GM23338 (cell line): ENCODE measurements at regions not wholly inside any gene's neighbourhood (a gene's known extent, or its start where the extent isn't known, plus 50 kb on each side); places are given as distances from the start of the nearest gene placed in this dataset.
"Not testable (repeated sequence)": the region's sequence is repeated elsewhere in the genome, so short reads cannot be mapped to it uniquely, and the experiment has no call there.

ENCODE experiments used
- CREB1 ChIP-seq: fragments of 250-450 bp; sonication (Bioruptor Pico); IDR thresholded peaks from 2 replicates; pipeline ENCODE4 v1.5.0; 2020; ENCODE audit warnings: low read depth, mild to moderate bottlenecking, moderate library complexity
- EZH2 ChIP-seq: fragments of 200-600 bp; sonication (generic); IDR thresholded peaks from one replicate; pipeline ENCODE4 v1.8.0; 2017; ENCODE audit warnings: antibody characterized with exemption, mild to moderate bottlenecking, low read depth; ENCODE audit not compliant: unreplicated experiment
- EZH2phosphoT487 ChIP-seq: fragments of 200-600 bp; sonication (generic); IDR thresholded peaks from one replicate; pipeline ENCODE4 v1.8.1; 2018; ENCODE audit warnings: antibody characterized with exemption; ENCODE audit not compliant: unreplicated experiment
- JUNB ChIP-seq: IDR thresholded peaks from one replicate; pipeline ENCODE4 v1.6.1; 2016; ENCODE audit warnings: antibody characterized with exemption; ENCODE audit not compliant: unreplicated experiment
- NANOG ChIP-seq: IDR thresholded peaks from 2 replicates; pipeline ENCODE4 v1.6.1; 2016; ENCODE audit warnings: antibody characterized with exemption, borderline replicate concordance
- POLR2AphosphoS5 ChIP-seq: IDR thresholded peaks from 2 replicates; pipeline ENCODE4 v1.6.1; 2016; ENCODE audit warnings: antibody characterized with exemption, low read depth
- STAT1 ChIP-seq: IDR thresholded peaks from one replicate; pipeline ENCODE4 v1.6.1; 2016; ENCODE audit warnings: antibody characterized with exemption; ENCODE audit not compliant: unreplicated experiment
- ZNF114 ChIP-seq: fragments of 250-450 bp; sonication (Bioruptor Pico); IDR thresholded peaks from 2 replicates; pipeline ENCODE4 v1.5.0; 2020; ENCODE audit warnings: mild to moderate bottlenecking, moderate library complexity
- ZNF331 ChIP-seq: fragments of 250-450 bp; sonication (Bioruptor Pico); IDR thresholded peaks from 2 replicates; pipeline ENCODE4 v1.5.0; 2020; ENCODE audit warnings: low read depth, mild to moderate bottlenecking, moderate library complexity
- TF ChIP-seq, protein P1 (sequence below), 2 experiments: fragments of 200-600 bp in 1 of 2; sonication (generic) in 1 of 2; conservative IDR thresholded peaks; 2 replicates each; pipeline versions ENCODE4 v1.5.1 to v1.6.1; 2016 to 2017; ENCODE audit warnings: antibody characterized with exemption in 2 of 2, low read depth in 2 of 2, mild to moderate bottlenecking in 2 of 2, moderate library complexity in 1 of 2
- TF ChIP-seq, protein P2 (sequence below): IDR thresholded peaks from 2 replicates; pipeline ENCODE4 v1.6.1; 2016; ENCODE audit warnings: antibody characterized with exemption
- TF ChIP-seq, protein P3 (sequence below): IDR thresholded peaks from one replicate; pipeline ENCODE4 v1.6.1; 2018; ENCODE audit warnings: antibody characterized with exemption; ENCODE audit not compliant: unreplicated experiment
- TF ChIP-seq, protein P4 (sequence below): fragments of 250-450 bp; sonication (Bioruptor Pico); IDR thresholded peaks from 2 replicates; pipeline ENCODE4 v1.5.0; 2020; ENCODE audit warnings: mild to moderate bottlenecking, moderate library complexity

DNA sequence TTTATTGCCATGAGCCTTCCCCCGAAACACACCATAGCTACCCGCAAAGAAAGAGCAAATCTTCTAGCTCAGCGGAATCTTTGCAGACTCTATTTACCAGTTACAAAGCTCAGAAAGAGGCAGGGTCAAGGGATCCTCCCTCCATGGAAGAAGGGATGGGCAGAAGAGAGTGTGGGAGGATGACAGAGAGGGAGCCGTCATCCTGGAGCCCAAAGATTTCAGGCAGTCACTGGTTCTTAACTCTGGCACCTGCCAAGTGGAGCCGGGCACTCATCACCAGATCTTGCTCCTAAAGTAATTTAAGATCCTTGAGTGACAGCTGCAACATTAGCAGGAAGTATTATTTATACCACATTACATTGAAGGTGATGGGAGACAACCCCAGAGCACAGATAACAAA lies 137.9 kb upstream of the NBPF9 start:
- not testable (repeated sequence) for TF ChIP-seq EZH2; POLR2AphosphoS5; ZNF331; JUNB; CREB1 (CRISPR knock-in tag); EZH2phosphoT487; NANOG; STAT1; ZNF114 (CRISPR knock-in tag)
- TF ChIP-seq, protein P1, sequence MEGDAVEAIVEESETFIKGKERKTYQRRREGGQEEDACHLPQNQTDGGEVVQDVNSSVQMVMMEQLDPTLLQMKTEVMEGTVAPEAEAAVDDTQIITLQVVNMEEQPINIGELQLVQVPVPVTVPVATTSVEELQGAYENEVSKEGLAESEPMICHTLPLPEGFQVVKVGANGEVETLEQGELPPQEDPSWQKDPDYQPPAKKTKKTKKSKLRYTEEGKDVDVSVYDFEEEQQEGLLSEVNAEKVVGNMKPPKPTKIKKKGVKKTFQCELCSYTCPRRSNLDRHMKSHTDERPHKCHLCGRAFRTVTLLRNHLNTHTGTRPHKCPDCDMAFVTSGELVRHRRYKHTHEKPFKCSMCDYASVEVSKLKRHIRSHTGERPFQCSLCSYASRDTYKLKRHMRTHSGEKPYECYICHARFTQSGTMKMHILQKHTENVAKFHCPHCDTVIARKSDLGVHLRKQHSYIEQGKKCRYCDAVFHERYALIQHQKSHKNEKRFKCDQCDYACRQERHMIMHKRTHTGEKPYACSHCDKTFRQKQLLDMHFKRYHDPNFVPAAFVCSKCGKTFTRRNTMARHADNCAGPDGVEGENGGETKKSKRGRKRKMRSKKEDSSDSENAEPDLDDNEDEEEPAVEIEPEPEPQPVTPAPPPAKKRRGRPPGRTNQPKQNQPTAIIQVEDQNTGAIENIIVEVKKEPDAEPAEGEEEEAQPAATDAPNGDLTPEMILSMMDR (conservative IDR thresholded peaks at IDR 0.05; ENCODE audit: low read depth in 2 of 2): not testable (repeated sequence)
- TF ChIP-seq, protein P2, sequence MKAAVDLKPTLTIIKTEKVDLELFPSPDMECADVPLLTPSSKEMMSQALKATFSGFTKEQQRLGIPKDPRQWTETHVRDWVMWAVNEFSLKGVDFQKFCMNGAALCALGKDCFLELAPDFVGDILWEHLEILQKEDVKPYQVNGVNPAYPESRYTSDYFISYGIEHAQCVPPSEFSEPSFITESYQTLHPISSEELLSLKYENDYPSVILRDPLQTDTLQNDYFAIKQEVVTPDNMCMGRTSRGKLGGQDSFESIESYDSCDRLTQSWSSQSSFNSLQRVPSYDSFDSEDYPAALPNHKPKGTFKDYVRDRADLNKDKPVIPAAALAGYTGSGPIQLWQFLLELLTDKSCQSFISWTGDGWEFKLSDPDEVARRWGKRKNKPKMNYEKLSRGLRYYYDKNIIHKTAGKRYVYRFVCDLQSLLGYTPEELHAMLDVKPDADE: not testable (repeated sequence)
- TF ChIP-seq, protein P3, sequence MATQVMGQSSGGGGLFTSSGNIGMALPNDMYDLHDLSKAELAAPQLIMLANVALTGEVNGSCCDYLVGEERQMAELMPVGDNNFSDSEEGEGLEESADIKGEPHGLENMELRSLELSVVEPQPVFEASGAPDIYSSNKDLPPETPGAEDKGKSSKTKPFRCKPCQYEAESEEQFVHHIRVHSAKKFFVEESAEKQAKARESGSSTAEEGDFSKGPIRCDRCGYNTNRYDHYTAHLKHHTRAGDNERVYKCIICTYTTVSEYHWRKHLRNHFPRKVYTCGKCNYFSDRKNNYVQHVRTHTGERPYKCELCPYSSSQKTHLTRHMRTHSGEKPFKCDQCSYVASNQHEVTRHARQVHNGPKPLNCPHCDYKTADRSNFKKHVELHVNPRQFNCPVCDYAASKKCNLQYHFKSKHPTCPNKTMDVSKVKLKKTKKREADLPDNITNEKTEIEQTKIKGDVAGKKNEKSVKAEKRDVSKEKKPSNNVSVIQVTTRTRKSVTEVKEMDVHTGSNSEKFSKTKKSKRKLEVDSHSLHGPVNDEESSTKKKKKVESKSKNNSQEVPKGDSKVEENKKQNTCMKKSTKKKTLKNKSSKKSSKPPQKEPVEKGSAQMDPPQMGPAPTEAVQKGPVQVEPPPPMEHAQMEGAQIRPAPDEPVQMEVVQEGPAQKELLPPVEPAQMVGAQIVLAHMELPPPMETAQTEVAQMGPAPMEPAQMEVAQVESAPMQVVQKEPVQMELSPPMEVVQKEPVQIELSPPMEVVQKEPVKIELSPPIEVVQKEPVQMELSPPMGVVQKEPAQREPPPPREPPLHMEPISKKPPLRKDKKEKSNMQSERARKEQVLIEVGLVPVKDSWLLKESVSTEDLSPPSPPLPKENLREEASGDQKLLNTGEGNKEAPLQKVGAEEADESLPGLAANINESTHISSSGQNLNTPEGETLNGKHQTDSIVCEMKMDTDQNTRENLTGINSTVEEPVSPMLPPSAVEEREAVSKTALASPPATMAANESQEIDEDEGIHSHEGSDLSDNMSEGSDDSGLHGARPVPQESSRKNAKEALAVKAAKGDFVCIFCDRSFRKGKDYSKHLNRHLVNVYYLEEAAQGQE: not testable (repeated sequence)
- TF ChIP-seq, protein P4, sequence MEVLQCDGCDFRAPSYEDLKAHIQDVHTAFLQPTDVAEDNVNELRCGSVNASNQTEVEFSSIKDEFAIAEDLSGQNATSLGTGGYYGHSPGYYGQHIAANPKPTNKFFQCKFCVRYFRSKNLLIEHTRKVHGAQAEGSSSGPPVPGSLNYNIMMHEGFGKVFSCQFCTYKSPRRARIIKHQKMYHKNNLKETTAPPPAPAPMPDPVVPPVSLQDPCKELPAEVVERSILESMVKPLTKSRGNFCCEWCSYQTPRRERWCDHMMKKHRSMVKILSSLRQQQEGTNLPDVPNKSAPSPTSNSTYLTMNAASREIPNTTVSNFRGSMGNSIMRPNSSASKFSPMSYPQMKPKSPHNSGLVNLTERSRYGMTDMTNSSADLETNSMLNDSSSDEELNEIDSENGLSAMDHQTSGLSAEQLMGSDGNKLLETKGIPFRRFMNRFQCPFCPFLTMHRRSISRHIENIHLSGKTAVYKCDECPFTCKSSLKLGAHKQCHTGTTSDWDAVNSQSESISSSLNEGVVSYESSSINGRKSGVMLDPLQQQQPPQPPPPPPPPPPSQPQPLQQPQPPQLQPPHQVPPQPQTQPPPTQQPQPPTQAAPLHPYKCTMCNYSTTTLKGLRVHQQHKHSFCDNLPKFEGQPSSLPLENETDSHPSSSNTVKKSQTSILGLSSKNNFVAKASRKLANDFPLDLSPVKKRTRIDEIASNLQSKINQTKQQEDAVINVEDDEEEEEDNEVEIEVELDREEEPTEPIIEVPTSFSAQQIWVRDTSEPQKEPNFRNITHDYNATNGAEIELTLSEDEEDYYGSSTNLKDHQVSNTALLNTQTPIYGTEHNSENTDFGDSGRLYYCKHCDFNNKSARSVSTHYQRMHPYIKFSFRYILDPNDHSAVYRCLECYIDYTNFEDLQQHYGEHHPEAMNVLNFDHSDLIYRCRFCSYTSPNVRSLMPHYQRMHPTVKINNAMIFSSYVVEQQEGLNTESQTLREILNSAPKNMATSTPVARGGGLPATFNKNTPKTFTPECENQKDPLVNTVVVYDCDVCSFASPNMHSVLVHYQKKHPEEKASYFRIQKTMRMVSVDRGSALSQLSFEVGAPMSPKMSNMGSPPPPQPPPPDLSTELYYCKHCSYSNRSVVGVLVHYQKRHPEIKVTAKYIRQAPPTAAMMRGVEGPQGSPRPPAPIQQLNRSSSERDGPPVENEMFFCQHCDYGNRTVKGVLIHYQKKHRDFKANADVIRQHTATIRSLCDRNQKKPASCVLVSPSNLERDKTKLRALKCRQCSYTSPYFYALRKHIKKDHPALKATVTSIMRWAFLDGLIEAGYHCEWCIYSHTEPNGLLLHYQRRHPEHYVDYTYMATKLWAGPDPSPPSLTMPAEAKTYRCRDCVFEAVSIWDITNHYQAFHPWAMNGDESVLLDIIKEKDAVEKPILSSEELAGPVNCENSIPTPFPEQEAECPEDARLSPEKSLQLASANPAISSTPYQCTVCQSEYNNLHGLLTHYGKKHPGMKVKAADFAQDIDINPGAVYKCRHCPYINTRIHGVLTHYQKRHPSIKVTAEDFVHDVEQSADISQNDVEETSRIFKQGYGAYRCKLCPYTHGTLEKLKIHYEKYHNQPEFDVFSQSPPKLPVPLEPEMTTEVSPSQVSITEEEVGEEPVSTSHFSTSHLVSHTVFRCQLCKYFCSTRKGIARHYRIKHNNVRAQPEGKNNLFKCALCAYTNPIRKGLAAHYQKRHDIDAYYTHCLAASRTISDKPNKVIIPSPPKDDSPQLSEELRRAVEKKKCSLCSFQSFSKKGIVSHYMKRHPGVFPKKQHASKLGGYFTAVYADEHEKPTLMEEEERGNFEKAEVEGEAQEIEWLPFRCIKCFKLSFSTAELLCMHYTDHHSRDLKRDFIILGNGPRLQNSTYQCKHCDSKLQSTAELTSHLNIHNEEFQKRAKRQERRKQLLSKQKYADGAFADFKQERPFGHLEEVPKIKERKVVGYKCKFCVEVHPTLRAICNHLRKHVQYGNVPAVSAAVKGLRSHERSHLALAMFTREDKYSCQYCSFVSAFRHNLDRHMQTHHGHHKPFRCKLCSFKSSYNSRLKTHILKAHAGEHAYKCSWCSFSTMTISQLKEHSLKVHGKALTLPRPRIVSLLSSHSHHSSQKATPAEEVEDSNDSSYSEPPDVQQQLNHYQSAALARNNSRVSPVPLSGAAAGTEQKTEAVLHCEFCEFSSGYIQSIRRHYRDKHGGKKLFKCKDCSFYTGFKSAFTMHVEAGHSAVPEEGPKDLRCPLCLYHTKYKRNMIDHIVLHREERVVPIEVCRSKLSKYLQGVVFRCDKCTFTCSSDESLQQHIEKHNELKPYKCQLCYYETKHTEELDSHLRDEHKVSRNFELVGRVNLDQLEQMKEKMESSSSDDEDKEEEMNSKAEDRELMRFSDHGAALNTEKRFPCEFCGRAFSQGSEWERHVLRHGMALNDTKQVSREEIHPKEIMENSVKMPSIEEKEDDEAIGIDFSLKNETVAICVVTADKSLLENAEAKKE (CRISPR knock-in tag): not testable (repeated sequence)
